GM13977 (cell line): ENCODE measurements at regions not wholly inside any gene's neighbourhood (a gene's known extent, or its start where the extent isn't known, plus 50 kb on each side); places are given as distances from the start of the nearest gene placed in this dataset.

Experiments used
- DNase-seq: peaks from one replicate; pipeline ENCODE4 v3.0.0; 2012; ENCODE audit warnings: low spot score
- in situ Hi-C: fragments of 300-500 bp; cut with MboI; formaldehyde crosslinking; loops from one replicate; pipeline ENCODE4 v1.12.0; 2022; ENCODE audit warnings: low sequenced_read_pairs, low pct_unique_long_range_greater_than_20kb, mixed read lengths, inconsistent platforms; ENCODE audit not compliant: unreplicated experiment
- TF ChIP-seq, protein P1 (sequence below): IDR thresholded peaks from 2 replicates; pipeline ENCODE4 v1.5.1; 2012; ENCODE audit warnings: mild to moderate bottlenecking, control low read depth; ENCODE audit not compliant: insufficient read depth; ENCODE audit errors: extremely low read depth, missing control alignments

DNA sequence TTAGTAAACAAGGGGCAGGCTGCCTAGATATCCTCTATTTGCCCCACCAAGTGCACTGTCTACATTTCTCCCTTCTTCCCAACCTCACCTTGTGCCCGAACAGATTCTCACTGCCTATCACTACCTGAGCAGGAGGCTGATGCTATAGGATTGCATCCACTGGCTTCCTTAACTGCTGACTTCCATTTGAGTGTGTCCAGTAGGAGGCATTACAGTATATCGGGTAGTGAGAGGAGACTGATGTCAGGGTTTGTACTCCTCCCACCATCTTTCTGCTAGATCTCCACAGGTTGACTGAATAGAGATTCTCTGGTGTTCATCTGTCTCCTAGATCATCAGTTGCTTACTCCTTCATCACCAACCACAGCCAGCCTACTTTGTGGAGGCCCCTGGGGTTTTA, 796.3 kb downstream of the LRRIQ3 start:
- in situ Hi-C loops, result no loop called here

DNA sequence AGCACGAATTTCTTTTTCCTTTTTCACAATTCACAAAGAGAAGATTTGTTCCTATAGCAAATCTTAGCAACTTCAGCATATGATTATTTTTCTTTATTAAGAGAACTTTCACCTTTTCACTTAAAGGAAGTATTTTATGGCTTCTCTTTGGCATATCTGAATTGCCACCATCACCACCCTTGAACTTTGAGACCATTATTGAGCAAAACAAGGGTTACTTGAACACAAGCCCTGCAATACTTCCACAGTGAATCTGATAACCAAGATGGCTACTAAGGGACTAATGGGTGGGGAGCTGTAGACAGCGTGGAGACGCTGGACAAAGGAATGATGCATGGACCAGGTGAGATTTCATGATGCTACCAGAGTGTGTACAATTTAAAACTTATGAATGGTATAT, 815.0 kb downstream of the LRRIQ3 start:
- TF ChIP-seq, protein P1, sequence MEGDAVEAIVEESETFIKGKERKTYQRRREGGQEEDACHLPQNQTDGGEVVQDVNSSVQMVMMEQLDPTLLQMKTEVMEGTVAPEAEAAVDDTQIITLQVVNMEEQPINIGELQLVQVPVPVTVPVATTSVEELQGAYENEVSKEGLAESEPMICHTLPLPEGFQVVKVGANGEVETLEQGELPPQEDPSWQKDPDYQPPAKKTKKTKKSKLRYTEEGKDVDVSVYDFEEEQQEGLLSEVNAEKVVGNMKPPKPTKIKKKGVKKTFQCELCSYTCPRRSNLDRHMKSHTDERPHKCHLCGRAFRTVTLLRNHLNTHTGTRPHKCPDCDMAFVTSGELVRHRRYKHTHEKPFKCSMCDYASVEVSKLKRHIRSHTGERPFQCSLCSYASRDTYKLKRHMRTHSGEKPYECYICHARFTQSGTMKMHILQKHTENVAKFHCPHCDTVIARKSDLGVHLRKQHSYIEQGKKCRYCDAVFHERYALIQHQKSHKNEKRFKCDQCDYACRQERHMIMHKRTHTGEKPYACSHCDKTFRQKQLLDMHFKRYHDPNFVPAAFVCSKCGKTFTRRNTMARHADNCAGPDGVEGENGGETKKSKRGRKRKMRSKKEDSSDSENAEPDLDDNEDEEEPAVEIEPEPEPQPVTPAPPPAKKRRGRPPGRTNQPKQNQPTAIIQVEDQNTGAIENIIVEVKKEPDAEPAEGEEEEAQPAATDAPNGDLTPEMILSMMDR, result no peak
- no peak for DNase-seq
- in situ Hi-C loops, result no loop called here

More for the DNA sequence above, 796.3 kb downstream of the LRRIQ3 start:
- no peak for DNase-seq
- TF ChIP-seq, protein P1, result peak; percentile 26

DNA sequence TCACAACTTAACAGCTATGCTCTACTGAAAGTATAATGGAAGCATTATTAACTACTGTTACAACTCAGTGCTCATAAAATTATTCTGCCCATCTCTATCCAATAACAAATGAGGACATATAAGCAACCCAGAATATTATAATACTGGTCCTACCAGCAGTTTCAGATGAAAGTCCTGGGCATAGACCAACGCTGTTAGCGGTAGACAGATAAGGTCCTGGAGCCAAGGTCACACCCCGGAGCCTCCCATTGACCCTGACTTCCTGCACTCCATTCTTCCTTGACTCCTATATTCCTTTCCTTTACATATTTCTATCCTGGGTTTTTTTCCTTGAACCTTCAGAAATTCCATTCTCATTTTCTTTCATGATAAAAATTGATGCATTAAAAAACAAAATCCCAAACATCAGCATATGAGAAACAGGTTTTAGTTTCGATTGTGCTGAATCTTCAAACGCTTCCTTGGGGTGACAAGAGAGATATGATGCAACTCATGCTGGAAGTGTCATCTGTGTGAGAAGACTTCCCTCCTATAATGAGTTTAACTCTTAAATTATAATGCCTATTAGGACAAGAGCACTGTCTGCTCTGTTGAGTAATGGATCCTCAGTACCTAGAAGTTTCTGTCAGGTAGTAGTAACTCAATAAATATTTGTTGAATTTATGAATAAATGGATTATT, 831.1 kb downstream of the LRRIQ3 start:
- in situ Hi-C loops, result no loop called here
- no peak for DNase-seq

DNA sequence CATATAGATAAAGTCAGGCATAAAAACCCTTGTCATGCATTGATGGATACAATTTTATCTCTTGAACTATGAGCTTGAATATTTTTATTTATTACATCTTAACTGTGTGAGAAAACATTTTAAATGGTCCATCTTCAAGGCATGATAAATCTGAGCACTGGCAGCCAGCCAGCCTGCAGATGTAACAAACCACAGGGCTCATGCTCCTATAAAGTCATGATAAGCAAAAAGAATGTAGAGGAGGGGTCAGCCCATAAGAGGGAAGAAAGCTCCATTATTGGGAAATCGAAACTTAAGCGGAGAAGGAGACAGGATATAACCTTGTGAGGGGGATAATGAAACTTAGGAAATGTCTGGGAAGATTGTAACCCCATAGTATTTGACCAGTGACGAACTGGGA, 839.0 kb downstream of the LRRIQ3 start:
- in situ Hi-C loops, result no loop called here
- DNase-seq, result no peak
- TF ChIP-seq, protein P1, result no peak

More for the DNA sequence above, 831.1 kb downstream of the LRRIQ3 start:
- TF ChIP-seq, protein P1, result no peak

DNA sequence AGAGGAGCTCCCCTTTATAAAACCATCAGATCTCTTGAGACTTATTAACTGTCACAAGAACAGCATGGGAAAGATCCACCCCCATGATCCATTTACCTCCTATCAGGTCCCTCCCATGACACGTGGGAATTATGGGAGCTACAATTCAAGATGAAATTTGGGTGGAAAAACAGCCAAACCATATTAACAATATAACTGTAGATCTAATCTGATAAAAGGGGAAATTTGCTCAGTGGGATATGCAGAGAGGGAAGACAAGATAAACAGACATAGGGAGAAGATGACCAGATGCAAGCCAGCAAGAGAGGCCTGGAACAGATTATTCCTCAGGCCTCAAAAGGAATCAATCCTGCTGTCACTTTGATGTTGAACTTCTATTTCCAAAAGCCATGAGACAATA, 841.5 kb downstream of the LRRIQ3 start:
- DNase-seq, result no peak
- TF ChIP-seq, protein P1, result no peak
- in situ Hi-C loops, result no loop called here

DNA sequence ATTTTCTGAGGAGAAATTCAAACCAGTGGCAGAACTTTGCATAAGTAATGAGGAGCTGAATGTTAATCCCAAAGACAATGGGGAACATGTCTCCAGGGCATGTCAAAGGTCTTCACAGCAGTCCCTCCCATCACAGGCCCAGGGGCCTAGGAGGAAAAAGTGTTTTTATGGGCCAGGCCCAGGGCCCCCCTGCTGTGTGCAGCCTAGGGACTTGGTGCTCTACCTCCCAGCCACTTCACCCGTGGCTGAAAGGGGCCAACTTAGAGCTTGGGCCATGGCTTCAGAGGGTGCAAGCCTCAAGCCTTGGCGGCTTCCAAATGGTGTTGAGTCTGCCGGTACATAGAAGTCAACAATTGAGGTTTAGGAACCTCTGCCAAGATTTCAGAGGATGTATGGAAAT, 854.0 kb downstream of the LRRIQ3 start:
- DNase-seq, result no peak
- TF ChIP-seq, protein P1, result no peak
- in situ Hi-C loops, result no loop called here
